ENCODE measurements at regions not wholly inside any gene's neighbourhood (a gene's known extent, or its start where the extent isn't known, plus 50 kb on each side); places are given as distances from the start of the nearest gene placed in this dataset.

DNA sequence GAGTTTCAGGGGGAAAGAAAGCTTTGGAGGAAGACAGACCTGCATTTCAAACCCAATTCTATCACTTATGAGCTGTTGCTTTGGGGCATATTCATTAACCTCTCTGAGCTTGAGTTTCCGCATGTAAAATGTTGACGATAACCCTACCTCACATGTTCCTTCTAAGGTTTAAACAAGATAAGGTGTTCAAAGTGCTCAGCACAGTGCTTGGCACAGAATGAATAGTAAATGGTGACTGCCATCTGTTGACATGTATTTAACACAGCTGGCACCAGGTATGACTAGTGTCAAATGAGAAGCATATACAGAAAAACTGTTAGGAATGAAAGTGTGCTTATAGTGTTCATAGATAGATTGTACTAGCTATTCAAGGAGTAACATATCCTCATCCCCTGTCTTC lies 155.5 kb downstream of the PTGER3 start:
- TF ChIP-seq, protein P1, sequence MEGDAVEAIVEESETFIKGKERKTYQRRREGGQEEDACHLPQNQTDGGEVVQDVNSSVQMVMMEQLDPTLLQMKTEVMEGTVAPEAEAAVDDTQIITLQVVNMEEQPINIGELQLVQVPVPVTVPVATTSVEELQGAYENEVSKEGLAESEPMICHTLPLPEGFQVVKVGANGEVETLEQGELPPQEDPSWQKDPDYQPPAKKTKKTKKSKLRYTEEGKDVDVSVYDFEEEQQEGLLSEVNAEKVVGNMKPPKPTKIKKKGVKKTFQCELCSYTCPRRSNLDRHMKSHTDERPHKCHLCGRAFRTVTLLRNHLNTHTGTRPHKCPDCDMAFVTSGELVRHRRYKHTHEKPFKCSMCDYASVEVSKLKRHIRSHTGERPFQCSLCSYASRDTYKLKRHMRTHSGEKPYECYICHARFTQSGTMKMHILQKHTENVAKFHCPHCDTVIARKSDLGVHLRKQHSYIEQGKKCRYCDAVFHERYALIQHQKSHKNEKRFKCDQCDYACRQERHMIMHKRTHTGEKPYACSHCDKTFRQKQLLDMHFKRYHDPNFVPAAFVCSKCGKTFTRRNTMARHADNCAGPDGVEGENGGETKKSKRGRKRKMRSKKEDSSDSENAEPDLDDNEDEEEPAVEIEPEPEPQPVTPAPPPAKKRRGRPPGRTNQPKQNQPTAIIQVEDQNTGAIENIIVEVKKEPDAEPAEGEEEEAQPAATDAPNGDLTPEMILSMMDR (IDR thresholded peaks at IDR 0.05; ENCODE audit: borderline replicate concordance, control extremely low read depth, extremely low read depth, insufficient read depth, missing control alignments): no peak
- in situ Hi-C loops (cut with MboI; ENCODE audit: low sequenced_read_pairs, unreplicated experiment): no loop called here
- no peak for DNase-seq (ENCODE audit: low spot score)

DNA sequence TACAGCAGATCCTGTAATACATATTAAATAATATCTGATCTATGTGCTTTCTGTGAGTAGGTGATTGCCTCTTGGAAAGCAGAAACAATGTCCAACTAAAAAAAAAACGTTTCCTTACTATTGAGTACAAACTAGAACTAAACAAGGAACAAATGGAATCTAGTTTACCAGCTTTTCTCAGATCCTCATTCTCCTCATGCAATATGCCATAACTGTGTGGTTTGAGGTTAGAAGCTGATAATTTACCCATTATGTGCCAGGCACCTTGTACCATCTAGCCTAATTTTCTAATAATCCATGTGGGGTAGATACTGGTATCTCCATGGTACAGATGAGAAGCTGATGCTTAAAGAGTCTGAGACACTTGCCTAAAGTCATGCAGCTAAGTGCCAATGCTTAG lies 154.7 kb downstream of the PTGER3 start:
- TF ChIP-seq, protein P1 (IDR thresholded peaks at IDR 0.05; ENCODE audit: borderline replicate concordance, control extremely low read depth, extremely low read depth, insufficient read depth, missing control alignments): no peak
- in situ Hi-C loops (cut with MboI; ENCODE audit: low sequenced_read_pairs, unreplicated experiment): no loop called here
- no peak for DNase-seq (ENCODE audit: low spot score)

DNA sequence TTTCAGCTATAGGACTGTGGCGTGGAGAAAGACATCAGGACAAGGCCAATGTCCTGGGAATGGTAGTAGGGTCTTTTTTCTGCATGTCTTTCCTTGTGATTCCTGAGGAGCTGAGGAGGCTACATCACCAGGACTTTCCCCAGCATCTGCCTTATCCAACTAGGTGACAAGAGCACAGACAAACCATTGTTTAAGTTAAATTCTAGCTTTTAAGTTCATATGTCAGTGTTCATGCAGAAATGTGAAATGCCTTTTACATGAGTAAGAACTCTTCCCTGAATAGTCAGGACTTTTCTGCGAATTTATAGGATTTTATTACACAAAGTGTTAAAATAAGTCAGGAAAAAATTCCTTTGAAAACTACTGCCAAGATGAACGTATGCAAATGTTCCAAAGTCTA lies 154.2 kb downstream of the PTGER3 start:
- no peak for DNase-seq (ENCODE audit: low spot score)
- TF ChIP-seq, protein P1 (IDR thresholded peaks at IDR 0.05; ENCODE audit: borderline replicate concordance, control extremely low read depth, extremely low read depth, insufficient read depth, missing control alignments): no peak
- in situ Hi-C loops (cut with MboI; ENCODE audit: low sequenced_read_pairs, unreplicated experiment): no loop called here

DNA sequence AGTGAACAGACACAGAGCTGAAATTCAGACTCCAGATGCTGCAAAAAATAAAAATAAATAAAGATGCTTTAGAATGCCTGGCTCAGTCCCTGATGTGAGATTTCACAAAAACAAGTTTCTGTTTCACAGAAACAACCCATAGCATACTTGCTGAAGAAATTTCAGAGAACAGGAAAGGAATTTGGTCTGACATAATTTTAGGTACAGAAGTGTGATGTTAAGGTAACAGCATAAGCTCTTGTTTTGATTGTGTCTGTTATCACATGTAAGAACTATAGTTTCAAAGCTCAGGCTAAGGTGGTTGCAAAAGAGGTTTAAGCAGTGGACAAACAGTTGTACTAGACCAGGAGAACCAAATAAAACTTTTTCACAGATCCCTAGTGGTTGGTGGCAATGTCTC lies 152.1 kb downstream of the PTGER3 start:
- DNase-seq (ENCODE audit: low spot score): no peak
- TF ChIP-seq, protein P1 (IDR thresholded peaks at IDR 0.05; ENCODE audit: borderline replicate concordance, control extremely low read depth, extremely low read depth, insufficient read depth, missing control alignments): no peak
- in situ Hi-C loops (cut with MboI; ENCODE audit: low sequenced_read_pairs, unreplicated experiment): no loop called here

DNA sequence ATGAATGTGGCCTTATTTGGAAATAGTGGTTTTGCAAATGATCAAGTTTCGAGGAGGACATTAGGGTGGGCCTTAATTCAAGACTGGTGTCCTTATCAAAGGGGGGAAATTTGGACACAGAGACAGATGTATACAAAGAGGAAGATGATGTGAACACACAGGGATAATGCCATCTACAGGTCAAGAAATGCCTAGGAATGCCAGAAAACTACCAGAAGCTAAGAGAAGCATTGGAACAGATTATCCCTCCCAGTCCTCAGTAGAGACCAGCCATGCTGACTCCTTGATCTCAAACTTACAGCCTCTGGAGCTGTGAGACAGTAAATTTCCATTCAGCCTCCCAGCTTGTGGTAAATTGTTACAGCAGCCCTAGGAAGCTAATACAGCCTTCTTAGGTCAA lies 151.4 kb downstream of the PTGER3 start:
- in situ Hi-C loops (cut with MboI; ENCODE audit: low sequenced_read_pairs, unreplicated experiment): no loop called here
- DNase-seq (ENCODE audit: low spot score): no peak
- TF ChIP-seq, protein P1 (IDR thresholded peaks at IDR 0.05; ENCODE audit: borderline replicate concordance, control extremely low read depth, extremely low read depth, insufficient read depth, missing control alignments): no peak

DNA sequence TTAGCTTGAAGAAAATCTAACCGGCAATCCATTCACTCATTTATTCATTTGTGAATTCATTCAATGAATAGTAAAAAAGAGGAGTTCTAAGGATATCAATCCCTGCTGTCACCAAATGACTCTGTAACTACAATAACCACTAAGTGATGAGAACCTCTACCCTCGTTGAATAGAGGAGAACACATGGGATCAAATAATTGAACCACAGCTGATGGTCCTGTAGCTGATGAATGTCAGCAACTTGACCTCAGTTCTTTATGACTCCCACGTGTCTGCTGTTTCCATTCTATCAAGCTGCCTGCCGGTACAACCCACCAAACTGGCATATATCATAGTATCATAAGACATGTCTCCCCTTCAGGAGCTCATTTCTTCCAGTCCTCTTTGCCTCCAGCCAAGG lies 150.3 kb downstream of the PTGER3 start:
- no peak for DNase-seq (ENCODE audit: low spot score)
- TF ChIP-seq, protein P1 (IDR thresholded peaks at IDR 0.05; ENCODE audit: borderline replicate concordance, control extremely low read depth, extremely low read depth, insufficient read depth, missing control alignments): no peak
- in situ Hi-C loops (cut with MboI; ENCODE audit: low sequenced_read_pairs, unreplicated experiment): no loop called here

DNA sequence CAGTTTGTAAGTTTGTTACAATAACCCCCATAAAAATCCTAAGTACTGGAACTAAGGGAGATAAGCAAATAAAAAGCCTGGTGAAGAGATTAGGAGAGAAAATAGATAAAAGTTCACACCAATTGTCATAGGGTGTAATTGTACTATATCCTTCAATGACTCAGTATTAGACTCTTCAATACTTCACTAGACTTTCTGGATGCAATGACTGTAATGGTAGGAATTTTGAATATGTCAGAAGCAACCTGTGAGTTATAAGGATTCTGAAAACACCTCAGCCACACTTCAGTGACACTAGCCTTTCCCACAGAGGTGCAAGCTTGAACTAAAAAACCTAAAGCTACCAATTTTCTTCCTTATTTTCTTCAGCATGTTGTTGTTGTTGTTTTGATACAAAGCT lies 147.9 kb downstream of the PTGER3 start:
- in situ Hi-C loops (cut with MboI; ENCODE audit: low sequenced_read_pairs, unreplicated experiment): no loop called here
- DNase-seq (ENCODE audit: low spot score): no peak
- TF ChIP-seq, protein P1 (IDR thresholded peaks at IDR 0.05; ENCODE audit: borderline replicate concordance, control extremely low read depth, extremely low read depth, insufficient read depth, missing control alignments): no peak
